ENCODE measurements at regions not wholly inside any gene's neighbourhood (a gene's known extent, or its start where the extent isn't known, plus 50 kb on each side); places are given as distances from the start of the nearest gene placed in this dataset.

- no peak for TF ChIP-seq YY1 (IDR thresholded peaks at IDR 0.05; ENCODE audit: insufficient read depth, insufficient read length)
- TF ChIP-seq ZNF274 (IDR thresholded peaks at IDR 0.05; ENCODE audit: low read depth, low read length) = no peak
These were observed 487.4 kb downstream of the TENT5A start for GRCh38 chr6:81265106-81265505.

All from NT2/D1 (cell line).